Tibial nerve (tissue), 4 donors: ENCODE measurements at regions not wholly inside any gene's neighbourhood (a gene's known extent, or its start where the extent isn't known, plus 50 kb on each side); places are given as distances from the start of the nearest gene placed in this dataset.

Experiments
- EP300 ChIP-seq, 2 donors: sonication (generic); formaldehyde crosslinking; IDR thresholded peaks; one replicate each; pipeline ENCODE4 v1.6.1; 2017; ENCODE audit warnings: antibody characterized with exemption in 2 of 2, mild to moderate bottlenecking in 1 of 2
- POLR2A ChIP-seq, 2 donors: fragments of 450-650 bp; IDR thresholded peaks; one replicate each; pipeline ENCODE4 v1.6.1; 2017; ENCODE audit warnings: antibody characterized with exemption in 2 of 2, mild to moderate bottlenecking in 2 of 2, moderate library complexity in 2 of 2
- TF ChIP-seq, protein P1 (sequence below), 5 experiments: fragments of 200-600 bp in 3 of 5; fragments of 450-650 bp in 2 of 5; sonication (generic) in 3 of 5; IDR thresholded peaks; one replicate each; pipeline ENCODE4 v1.5.1; 2016 to 2019; ENCODE audit warnings: antibody characterized with exemption in 5 of 5, mild to moderate bottlenecking in 3 of 5, moderate library complexity in 2 of 5

DNA sequence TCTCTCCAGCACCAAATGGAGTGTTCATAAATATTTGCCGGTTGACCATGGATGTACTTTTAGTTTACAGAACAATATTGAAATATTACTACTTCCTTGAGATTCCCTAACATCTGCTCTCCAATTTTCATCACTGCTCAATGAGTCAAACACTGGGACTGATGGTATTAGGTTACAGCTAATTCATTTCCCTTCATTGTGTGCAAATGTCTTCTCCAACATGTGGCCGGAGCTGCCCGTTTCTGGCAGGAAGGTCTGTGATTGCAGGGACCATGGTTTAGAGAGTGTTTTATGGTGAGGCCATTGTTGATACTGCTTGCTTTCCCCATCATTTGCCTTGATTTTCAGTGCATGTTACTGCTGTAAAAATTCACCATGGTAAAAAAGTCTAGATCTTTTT, 209.3 kb downstream of the HS3ST3B1 start:
- TF ChIP-seq, protein P1, sequence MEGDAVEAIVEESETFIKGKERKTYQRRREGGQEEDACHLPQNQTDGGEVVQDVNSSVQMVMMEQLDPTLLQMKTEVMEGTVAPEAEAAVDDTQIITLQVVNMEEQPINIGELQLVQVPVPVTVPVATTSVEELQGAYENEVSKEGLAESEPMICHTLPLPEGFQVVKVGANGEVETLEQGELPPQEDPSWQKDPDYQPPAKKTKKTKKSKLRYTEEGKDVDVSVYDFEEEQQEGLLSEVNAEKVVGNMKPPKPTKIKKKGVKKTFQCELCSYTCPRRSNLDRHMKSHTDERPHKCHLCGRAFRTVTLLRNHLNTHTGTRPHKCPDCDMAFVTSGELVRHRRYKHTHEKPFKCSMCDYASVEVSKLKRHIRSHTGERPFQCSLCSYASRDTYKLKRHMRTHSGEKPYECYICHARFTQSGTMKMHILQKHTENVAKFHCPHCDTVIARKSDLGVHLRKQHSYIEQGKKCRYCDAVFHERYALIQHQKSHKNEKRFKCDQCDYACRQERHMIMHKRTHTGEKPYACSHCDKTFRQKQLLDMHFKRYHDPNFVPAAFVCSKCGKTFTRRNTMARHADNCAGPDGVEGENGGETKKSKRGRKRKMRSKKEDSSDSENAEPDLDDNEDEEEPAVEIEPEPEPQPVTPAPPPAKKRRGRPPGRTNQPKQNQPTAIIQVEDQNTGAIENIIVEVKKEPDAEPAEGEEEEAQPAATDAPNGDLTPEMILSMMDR (IDR thresholded peaks at IDR 0.05): no peak
- TF ChIP-seq EP300 (IDR thresholded peaks at IDR 0.05): no peak
- no peak for TF ChIP-seq POLR2A (IDR thresholded peaks at IDR 0.05)
